ENCODE measurements at regions not wholly inside any gene's neighbourhood (a gene's known extent, or its start where the extent isn't known, plus 50 kb on each side); places are given as distances from the start of the nearest gene placed in this dataset.

- no peak for TF ChIP-seq CTCF (IDR thresholded peaks at IDR 0.05; ENCODE audit: low read depth, low read length)
- no peak for DNase-seq (ENCODE audit: extremely low read depth, low read depth)
Observed at GRCh38 chr4:159758061-159758460, 655.2 kb downstream of the RAPGEF2 start.

- no peak for TF ChIP-seq CTCF (IDR thresholded peaks at IDR 0.05; ENCODE audit: low read depth, low read length)
- no peak for DNase-seq (ENCODE audit: extremely low read depth, low read depth)
Observed at GRCh38 chr4:159762672-159763071, 659.8 kb downstream of the RAPGEF2 start.

GRCh38 chr4:159764343-159764952 lies 661.6 kb downstream of the RAPGEF2 start:
- no peak; the same call in 1 of the 2 replicates for TF ChIP-seq CTCF (IDR thresholded peaks at IDR 0.05; ENCODE audit: low read depth, low read length)
- no peak for DNase-seq (ENCODE audit: extremely low read depth, low read depth)

GRCh38 chr4:159765382-159765781 lies 662.5 kb downstream of the RAPGEF2 start:
- DNase-seq (ENCODE audit: extremely low read depth, low read depth): no peak
- TF ChIP-seq CTCF (IDR thresholded peaks at IDR 0.05; ENCODE audit: low read depth, low read length): no peak

GRCh38 chr4:159766241-159766640 lies 663.4 kb downstream of the RAPGEF2 start:
- DNase-seq (ENCODE audit: extremely low read depth, low read depth): no peak
- no peak for TF ChIP-seq CTCF (IDR thresholded peaks at IDR 0.05; ENCODE audit: low read depth, low read length)

GRCh38 chr4:159767406-159767805 lies 664.5 kb downstream of the RAPGEF2 start:
- TF ChIP-seq CTCF (IDR thresholded peaks at IDR 0.05; ENCODE audit: low read depth, low read length): no peak

GRCh38 chr4:159768016-159768415 lies 665.1 kb downstream of the RAPGEF2 start:
- TF ChIP-seq CTCF (IDR thresholded peaks at IDR 0.05; ENCODE audit: low read depth, low read length): no peak
- DNase-seq (ENCODE audit: extremely low read depth, low read depth): no peak

More at GRCh38 chr4:159767406-159767805, 664.5 kb downstream of the RAPGEF2 start:
- no peak for DNase-seq (ENCODE audit: extremely low read depth, low read depth)

Data from AG09319 (cell line).